Iris pigment epithelial cell (primary cell): ENCODE measurements at regions not wholly inside any gene's neighbourhood (a gene's known extent, or its start where the extent isn't known, plus 50 kb on each side); places are given as distances from the start of the nearest gene placed in this dataset.
A peak's percentile ranks its signal among the peaks of the same experiment; 100 is the strongest.

ENCODE experiments used
- DNase-seq: peaks from one replicate; pipeline ENCODE4 v3.0.0-alpha.2; 2011; ENCODE audit warnings: low read depth

DNA sequence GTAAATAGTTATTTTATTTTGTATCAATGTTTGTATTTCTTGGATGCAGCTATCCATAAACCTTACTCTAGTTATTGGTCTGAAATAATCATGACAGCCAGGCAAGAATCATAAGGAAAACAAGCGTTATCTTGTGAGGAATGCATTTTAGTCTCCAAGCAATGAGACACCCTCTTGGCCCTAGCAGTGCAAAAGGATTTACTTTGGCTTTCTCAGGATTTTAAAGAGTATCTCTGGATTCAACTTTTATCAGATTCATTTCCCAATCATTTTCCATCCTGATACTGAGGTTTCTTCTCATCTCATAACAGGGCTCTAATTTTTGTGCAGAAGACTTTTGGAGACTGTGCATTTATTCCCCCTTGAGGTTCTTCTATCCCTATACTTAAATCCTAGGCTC lies 480.8 kb downstream of the TMX3 start:
- DNase-seq = peak; percentile 21

- DNase-seq = no peak
These were observed 481.9 kb downstream of the TMX3 start for GRCh38 chr18:68233018-68233417.

GRCh38 chr18:68229351-68229750 lies 485.6 kb downstream of the TMX3 start:
- no peak for DNase-seq

- DNase-seq = peak; percentile 6
These were observed 493.7 kb downstream of the TMX3 start for GRCh38 chr18:68221111-68221724.

DNA sequence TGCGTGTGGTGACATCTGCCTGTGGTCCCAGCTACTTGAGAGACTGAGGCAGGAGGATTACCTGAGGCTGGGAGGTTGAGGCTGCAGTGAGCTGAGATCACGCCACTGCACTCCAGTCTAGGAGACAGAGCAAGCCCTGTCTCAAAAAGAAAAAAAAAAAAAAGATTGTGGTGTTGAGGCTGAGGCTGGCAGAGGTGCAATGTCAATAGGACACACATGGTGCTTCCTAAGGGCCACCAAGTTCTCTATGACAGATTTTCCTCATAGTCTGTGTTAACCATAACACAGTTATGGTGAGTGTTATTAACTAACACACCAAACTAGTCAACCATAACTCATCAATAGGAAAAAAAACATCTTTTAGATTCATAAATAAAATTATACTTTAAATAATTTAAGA lies 494.4 kb downstream of the TMX3 start:
- DNase-seq = no peak

GRCh38 chr18:68219872-68220271 lies 495.0 kb downstream of the TMX3 start:
- no peak for DNase-seq

DNA sequence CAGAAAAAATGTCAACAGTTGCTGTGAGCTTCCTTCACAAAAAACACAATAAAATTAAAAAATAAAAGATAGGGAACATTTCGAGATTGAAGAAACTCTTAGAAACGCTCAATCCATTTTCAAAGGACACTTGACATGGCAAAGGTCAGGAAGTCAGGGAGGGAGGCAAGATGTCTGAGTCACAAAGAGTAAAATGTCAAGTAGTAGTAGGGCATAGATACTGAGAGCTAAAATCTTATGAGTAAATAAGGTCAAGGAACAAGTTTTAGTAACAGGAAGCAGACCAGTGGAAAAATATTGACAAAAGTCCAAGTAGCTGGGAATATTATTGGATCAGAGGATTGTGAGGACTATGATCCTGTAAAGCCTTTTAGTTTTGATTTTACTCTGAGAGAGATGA lies 495.6 kb downstream of the TMX3 start:
- DNase-seq = no peak

GRCh38 chr18:68215931-68216330 lies 499.0 kb downstream of the TMX3 start:
- DNase-seq = peak; percentile 71

GRCh38 chr18:68186039-68186438 lies 528.9 kb downstream of the TMX3 start:
- DNase-seq = peak; percentile 2

- DNase-seq = peak; percentile 38
These were observed 533.0 kb downstream of the TMX3 start for GRCh38 chr18:68181956-68182355.

DNA sequence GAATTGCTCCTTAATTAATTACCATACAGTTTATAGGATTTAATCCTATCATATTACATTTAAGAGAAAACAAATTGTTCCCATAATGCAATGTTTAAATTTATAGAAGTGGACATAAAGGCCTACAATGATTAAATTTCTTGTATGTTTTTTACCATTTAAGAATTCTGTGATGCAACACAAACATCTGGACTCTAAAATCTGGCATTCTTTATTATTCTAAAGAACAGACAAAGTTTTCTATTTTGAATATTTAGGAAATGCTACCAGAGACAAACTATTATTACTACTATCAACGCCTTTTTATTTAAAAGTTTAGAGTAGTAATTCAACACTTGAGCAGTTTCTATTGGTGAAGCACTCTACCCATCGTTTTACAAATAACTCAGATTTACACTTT lies 535.1 kb downstream of the TMX3 start:
- no peak for DNase-seq

DNA sequence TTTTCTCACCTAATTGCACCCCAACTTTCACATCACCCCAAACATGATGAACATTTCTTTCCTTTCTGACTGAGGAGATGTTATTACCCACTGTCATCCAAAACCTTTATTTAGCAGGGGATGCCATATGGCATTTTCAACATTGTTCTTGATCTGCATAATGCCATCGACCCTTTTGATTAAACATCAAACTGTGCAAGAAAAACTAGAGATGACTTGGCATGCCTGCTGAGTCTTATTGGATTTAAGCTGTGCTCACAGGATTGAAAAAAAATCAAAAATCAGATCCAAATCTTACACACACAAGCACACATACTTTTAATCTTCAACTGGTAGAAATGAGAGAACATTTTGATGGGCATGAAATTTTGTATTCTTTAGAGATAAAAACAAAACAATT lies 536.0 kb downstream of the TMX3 start:
- no peak for DNase-seq

DNA sequence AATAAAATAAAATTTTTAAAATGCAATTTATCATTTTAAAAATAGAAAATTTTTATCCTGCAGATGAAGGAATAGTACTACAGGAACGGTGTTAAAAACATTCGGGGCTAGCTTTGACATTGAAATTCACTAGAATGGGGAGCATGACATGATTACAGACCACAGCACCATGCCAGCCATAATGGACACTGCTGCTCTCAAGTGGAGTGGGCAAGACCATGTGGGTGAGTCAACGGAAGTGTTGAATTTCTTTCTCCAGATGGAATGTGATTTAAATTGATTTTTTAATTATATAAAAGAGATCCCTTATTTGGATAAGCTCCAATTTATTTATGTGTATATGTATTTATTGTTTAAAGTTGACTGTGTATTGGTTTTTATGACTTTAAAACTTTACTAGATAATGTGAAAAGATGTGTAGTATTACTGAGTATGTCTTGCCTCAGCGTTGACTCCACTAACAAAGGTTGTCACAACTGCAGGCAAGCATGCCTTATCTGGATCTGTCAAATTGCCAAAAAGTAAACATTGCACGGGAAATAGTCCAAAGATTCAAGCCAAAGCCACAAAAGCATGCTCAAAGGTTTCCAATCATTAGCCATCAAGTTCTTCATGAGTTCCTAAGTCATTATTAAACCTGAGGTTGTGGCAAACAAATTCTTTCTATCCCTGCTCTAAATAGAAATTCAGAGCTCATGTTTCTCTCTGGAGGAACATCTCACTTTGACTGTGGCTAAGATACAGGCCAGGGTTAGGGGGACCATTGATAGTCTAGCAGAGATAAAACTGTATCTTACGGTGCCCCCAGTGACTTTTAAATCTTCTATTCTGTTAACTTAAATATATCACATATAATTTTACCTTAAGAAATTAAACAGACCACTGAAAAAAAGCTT lies 536.9 kb downstream of the TMX3 start:
- peak; percentile 99 for DNase-seq

DNA sequence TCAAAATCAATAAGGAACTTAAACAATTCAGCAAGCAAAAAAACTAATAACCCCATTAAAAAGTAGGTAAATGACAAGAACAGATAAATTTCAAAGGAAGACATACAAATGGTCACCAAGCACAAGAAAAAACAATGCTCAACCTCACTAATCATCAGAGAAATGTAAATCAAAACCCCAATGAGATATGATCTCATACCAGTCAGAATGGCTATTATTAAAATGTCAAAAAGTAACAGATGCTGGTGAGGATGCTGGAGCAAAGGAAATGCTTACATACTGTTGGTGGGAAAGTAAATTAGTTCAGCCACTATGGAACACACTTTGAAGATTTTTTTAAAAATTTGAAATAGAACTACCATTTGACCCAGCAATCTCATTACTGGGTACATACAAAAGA lies 538.0 kb downstream of the TMX3 start:
- no peak for DNase-seq

- DNase-seq = no peak
These were observed 541.9 kb downstream of the TMX3 start for GRCh38 chr18:68172842-68173549.

DNA sequence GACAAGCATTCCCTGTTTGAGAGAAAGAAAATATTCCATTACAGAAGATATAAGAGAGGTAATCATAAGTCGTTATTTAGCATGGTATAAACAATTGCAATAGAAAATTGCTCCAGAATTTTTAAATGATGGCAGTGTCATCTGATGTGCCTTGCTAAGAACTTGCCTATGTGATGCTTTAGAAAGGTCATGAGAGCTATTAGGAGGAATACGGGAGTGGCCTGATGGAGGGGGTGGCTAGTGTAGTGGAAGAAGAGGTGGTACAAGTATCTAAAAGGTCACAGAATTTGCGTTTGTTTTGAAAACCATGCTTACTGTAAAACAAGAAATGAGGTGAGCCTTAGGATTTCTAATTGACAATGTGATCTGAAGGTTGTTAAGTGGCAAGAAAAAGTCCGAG lies 550.0 kb downstream of the TMX3 start:
- no peak for DNase-seq

DNA sequence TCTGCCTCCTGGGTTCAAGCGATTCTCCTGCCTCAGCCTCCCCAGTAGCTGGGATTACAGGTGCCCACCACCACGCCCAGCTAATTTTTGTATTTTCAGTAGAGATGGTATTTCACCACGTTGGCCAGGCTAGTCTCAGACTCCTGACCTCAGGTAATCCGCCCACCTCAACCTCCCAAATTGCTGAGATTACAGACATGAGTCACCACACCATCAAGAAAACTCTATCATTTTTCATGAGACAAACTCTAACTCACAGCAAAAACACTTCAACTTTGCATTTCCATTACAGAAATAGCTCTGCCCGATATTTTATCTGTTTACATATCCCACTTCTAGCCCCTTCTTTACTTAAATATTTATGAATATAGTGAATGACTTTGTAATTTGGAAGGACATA lies 561.1 kb downstream of the TMX3 start:
- DNase-seq = peak; percentile 17

GRCh38 chr18:68152770-68153169 lies 562.1 kb downstream of the TMX3 start:
- DNase-seq = no peak

DNA sequence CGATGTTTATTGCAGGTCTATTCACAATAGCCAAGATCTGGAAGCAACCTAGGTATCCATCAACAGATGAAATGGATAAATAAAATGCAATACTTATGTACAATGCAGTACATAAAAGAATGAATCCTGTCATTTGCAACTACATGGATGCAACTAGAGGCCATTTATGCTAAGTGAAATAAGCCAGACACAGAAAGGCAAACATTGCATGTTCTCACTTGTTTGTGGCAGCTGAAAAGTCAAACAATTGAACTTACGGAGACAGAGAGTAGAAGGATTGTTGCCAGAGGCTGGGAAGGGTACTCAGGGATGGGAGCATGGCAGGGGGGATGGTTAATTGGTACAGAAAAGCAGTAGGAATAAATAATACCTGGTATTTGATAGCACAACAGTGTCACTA lies 563.9 kb downstream of the TMX3 start:
- DNase-seq = no peak

- DNase-seq = no peak
These were observed 566.0 kb downstream of the TMX3 start for GRCh38 chr18:68148863-68149262.

DNA sequence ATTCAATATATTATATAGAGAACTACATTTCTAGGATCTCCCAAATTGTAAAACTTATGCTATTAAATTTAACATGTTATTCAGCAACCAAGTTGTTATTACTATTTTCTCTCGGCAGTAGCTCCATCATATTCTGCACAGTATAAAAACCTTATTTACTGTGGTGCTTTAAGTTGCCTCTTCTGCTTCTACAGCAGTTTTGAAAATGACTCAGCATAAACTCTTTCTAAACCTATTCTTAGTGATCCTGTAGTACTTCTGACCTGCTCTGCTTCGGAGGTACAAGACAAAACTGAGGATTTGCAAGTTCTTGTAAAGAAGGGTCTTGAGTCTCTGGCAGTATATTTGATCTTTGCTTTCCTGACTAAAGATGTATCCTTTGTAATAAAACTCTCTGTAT lies 567.2 kb downstream of the TMX3 start:
- peak; percentile 32 for DNase-seq

- DNase-seq = peak; percentile 48
These were observed 593.1 kb downstream of the TMX3 start for GRCh38 chr18:68121826-68122225.

GRCh38 chr18:68121308-68121707 lies 593.6 kb downstream of the TMX3 start:
- DNase-seq = peak; percentile 10
